Activated CD4-positive, alpha-beta memory T cell treated with anti-CD3 and anti-CD28 coated beads for 36 hours (primary cell): ENCODE measurements at regions not wholly inside any gene's neighbourhood (a gene's known extent, or its start where the extent isn't known, plus 50 kb on each side); places are given as distances from the start of the nearest gene placed in this dataset.

Source experiments
- CTCF ChIA-PET: fragments of 350-600 bp; sonication (Branson Sonifier 250); formaldehyde crosslinking; loops from one replicate; lab custom pipeline; 2021; ENCODE audit warnings: antibody characterized with exemption, inconsistent platforms; lab: Charles Lee
- POLR2A ChIA-PET: fragments of 350-600 bp; sonication (Branson Sonifier 250); formaldehyde crosslinking; loops from one replicate; lab custom pipeline; 2021; ENCODE audit warnings: antibody characterized with exemption; lab: Charles Lee
- DNase-seq: peaks from one replicate; pipeline ENCODE4 v3.0.0-alpha.2; 2020
- H3K27ac Mint-ChIP-seq: one replicate; pipeline ENCODE4 v1.8.0; 2021; ENCODE audit warnings: mixed read lengths
- H3K27me3 Mint-ChIP-seq: one replicate; pipeline ENCODE4 v1.8.0; 2021; ENCODE audit warnings: mixed read lengths
- H3K36me3 Mint-ChIP-seq: one replicate; pipeline ENCODE4 v1.8.0; 2021; ENCODE audit warnings: mixed read lengths
- H3K4me1 Mint-ChIP-seq: one replicate; pipeline ENCODE4 v1.8.0; 2021; ENCODE audit warnings: low read depth, mixed read lengths
- H3K4me3 Mint-ChIP-seq: one replicate; pipeline ENCODE4 v1.8.0; 2021; ENCODE audit warnings: mild to moderate bottlenecking, mixed read lengths
- H3K9me3 Mint-ChIP-seq: one replicate; pipeline ENCODE4 v1.8.0; 2021; ENCODE audit warnings: mixed read lengths
- intact Hi-C: fragments of 100-400 bp; cut with micrococcal nuclease; formaldehyde crosslinking; loops from one replicate; pipeline ENCODE4 v1.15.1; 2023

DNA sequence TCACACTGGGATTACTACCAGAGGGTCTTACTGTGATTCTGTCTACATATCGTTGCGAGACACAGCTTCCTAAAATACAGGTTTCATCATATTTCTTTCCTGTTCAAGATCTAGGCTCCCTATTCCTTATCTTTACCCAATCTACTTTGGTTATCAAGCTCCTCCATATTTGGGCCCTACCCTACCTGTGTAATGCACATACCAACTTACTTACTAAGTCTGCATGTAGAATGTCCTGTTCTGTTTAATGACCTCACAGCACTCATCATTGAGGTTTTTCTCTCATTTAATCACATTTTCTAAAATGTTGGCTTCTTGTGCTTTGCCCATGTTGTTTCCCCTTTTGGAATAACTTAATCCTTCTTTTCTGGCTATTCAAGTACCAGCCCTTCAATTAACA lies 551.1 kb downstream of the ZEB2 start:
- peaks cover 5% of the 10 kb centered on the region for H3K4me1 Mint-ChIP-seq
- peaks cover 5% of the 10 kb centered on the region for H3K36me3 Mint-ChIP-seq
- ChIA-PET POLR2A (no interaction called here), CTCF (no interaction called here)
- intact Hi-C loops, result no loop called here
- H3K27ac Mint-ChIP-seq, result no peak overlapping the region
- H3K27me3 Mint-ChIP-seq, result no peaks in the 10 kb centered on the region
- H3K9me3 Mint-ChIP-seq, result no peaks in the 10 kb centered on the region
- no peak for DNase-seq
- H3K4me3 Mint-ChIP-seq, result no peak overlapping the region

DNA sequence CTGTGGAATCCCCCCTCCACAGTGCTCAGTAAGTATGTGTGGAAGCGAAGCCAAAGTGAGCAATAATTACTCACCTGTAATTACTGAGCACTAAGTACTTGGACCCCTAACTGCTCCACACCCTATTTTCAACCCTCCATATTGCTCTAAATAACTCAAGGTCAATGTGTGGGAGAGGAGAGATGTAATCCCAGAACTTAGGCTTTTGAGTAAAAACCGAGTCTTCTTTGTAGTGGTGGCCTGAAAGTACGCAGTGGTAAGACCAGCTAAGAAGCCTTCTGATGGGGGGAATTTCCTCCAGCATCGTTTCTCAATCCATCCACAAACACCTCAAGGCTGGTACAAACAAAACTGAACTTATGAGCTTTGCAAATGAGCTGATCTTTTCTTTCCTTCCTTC lies 551.6 kb downstream of the ZEB2 start:
- H3K36me3 Mint-ChIP-seq, result peaks cover 5% of the 10 kb centered on the region
- intact Hi-C loops, result no loop called here
- POLR2A ChIA-PET, result no interaction called here

DNA sequence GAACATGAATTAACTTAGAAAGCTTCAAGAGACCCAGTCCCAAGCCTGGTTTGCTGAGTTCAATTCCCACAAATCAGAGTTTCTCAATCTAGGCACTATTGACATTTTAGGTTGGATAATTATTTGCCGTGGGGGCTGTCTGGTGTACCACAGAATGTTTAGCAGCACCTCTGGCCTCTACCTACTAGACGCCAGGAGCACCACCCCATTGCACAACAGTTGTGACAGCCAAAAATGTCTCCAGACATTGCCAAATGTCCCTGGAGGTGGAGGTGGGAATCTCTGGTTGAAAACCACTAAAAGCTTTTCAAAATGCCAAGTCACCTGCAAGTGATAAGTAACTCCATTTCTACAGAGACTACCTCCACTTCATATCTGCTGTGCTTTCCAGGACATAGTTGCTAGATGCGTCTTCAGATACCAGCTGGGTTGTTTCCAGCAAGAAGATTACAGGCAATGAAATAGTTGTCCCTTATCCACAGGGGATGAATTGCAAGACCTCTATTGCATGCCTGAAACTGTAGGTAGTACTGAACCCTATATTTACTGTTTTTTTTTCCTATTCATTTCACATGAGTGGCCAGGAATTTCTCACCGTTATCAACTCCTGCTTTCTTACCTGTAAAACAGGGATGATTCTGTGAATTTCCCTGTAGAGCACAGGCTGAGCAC lies 554.3 kb downstream of the ZEB2 start:
- Mint-ChIP-seq H3K27ac (no peak overlapping the region), H3K4me1 (peaks cover 5% of the 10 kb centered on the region), H3K27me3 (no peaks in the 10 kb centered on the region), H3K36me3 (peaks cover 5% of the 10 kb centered on the region), H3K4me3 (no peak overlapping the region), H3K9me3 (no peaks in the 10 kb centered on the region)
- POLR2A ChIA-PET, result no interaction called here
- intact Hi-C loops, result no loop called here
- no peak for DNase-seq
- CTCF ChIA-PET, result no interaction called here

More for the DNA sequence above, 551.6 kb downstream of the ZEB2 start:
- Mint-ChIP-seq H3K27ac (no peak overlapping the region), H3K4me1 (peaks cover 5% of the 10 kb centered on the region), H3K4me3 (no peak overlapping the region), H3K9me3 (no peaks in the 10 kb centered on the region), H3K27me3 (no peaks in the 10 kb centered on the region)
- no peak for DNase-seq
- CTCF ChIA-PET, result no interaction called here

DNA sequence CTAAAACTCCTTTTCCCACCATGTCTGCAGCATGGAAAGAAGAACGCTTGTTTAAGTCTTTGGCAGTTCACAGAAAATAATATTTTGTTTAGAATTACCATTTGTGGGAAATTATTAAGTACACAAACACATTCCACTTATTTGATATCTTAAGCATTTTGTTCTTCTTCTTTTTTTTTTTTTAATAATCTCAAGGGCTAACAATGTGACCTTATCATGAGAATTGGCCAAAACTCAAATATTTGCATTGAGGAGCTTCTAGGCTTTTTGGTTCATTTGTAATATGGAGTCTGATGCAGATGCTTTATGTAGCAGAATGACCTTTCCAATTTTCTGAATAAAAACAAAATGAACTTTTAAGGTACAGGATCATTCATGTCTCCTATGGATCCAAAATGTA lies 555.0 kb downstream of the ZEB2 start:
- H3K27ac Mint-ChIP-seq, result no peak overlapping the region
- no peak for DNase-seq
- H3K4me1 Mint-ChIP-seq, result peaks cover 5% of the 10 kb centered on the region
- no peaks in the 10 kb centered on the region for H3K9me3 Mint-ChIP-seq
- H3K27me3 Mint-ChIP-seq, result no peaks in the 10 kb centered on the region
- no peak overlapping the region for H3K4me3 Mint-ChIP-seq
- H3K36me3 Mint-ChIP-seq, result peaks cover 5% of the 10 kb centered on the region
- intact Hi-C loops, result no loop called here
- CTCF ChIA-PET, result no interaction called here
- POLR2A ChIA-PET, result no interaction called here

DNA sequence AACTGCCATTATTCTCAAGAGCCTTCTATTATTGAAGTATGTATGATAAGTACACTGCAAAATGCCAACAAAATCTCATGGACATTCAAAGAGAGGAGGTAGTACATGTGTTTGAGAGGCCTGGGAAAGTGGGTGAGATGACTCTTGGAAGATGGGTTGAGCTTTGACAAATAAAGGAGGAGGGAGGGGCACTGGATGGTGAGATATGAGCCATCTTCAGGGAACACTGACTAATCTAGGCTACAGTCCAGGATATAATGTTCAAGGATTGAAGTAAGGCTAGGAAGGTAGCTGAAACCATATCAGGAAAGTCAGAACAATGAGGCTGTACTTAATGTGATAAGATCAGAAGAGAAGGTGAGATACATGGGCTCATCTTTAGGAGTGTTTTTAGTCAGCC lies 559.7 kb downstream of the ZEB2 start:
- intact Hi-C loops, result no loop called here
- no peaks in the 10 kb centered on the region for H3K4me1 Mint-ChIP-seq
- no peak overlapping the region for H3K27ac Mint-ChIP-seq
- H3K4me3 Mint-ChIP-seq, result no peak overlapping the region
- DNase-seq, result no peak
- H3K9me3 Mint-ChIP-seq, result no peaks in the 10 kb centered on the region
- ChIA-PET CTCF (no interaction called here), POLR2A (no interaction called here)
- no peaks in the 10 kb centered on the region for H3K36me3 Mint-ChIP-seq
- H3K27me3 Mint-ChIP-seq, result no peaks in the 10 kb centered on the region

DNA sequence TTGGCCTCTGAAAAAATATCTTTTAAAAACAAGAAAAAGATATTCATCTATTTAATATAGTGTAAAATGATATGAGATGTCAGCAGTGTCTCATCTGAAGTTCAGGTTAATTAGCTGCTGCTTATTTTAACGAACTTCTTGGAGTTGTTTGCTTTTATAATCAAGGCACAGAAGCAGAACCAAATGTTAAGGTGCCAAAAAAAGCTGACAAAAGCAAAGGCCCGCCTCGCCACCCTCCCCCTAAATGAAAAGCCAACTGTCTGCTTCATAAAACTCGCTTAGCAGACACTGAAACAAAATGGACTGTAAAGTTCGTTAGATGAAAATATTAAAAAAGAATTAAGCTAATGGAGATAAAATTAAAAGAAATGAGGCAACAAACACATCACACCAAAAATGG lies 562.6 kb downstream of the ZEB2 start:
- Mint-ChIP-seq H3K36me3 (no peaks in the 10 kb centered on the region), H3K27ac (no peak overlapping the region), H3K4me1 (no peaks in the 10 kb centered on the region), H3K27me3 (no peaks in the 10 kb centered on the region), H3K4me3 (no peak overlapping the region), H3K9me3 (no peaks in the 10 kb centered on the region)
- intact Hi-C loops, result no loop called here
- no peak for DNase-seq
- CTCF ChIA-PET, result no interaction called here
- POLR2A ChIA-PET, result no interaction called here

DNA sequence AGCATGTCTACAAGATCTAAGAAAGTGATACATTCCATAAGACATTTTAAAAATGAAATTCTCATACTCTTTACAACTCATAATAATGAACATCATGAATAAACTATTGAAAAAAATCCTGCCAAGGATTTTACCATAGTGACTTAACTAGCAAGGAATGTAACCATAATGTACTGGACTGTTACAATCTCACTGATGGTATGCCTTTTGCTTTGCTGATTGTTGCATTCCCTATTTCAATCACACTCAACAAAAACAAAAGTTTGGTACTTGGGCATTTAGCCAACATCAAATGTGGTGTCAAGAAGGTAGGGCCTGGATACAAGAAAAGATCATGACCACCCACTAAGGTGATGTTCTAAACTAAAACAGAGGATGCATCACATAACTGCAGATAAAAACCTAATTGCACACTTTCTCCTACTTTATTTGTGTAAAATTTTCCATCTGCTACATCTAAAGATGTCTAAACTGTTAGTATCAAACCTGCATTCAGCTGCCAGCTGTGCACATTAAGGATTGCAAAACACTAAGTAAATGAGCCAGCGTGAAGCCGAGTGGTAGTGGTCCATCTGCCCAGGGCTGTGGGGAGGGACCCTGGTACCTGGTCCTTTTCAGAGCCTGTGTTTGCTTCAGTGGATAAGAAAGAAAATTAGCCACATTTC lies 564.4 kb downstream of the ZEB2 start:
- no peak overlapping the region for H3K27ac Mint-ChIP-seq
- no peaks in the 10 kb centered on the region for H3K4me1 Mint-ChIP-seq
- no peaks in the 10 kb centered on the region for H3K9me3 Mint-ChIP-seq
- H3K36me3 Mint-ChIP-seq, result no peaks in the 10 kb centered on the region
- DNase-seq, result no peak
- intact Hi-C loops, result no loop called here
- H3K27me3 Mint-ChIP-seq, result no peaks in the 10 kb centered on the region
- ChIA-PET POLR2A (no interaction called here), CTCF (no interaction called here)
- H3K4me3 Mint-ChIP-seq, result no peak overlapping the region

DNA sequence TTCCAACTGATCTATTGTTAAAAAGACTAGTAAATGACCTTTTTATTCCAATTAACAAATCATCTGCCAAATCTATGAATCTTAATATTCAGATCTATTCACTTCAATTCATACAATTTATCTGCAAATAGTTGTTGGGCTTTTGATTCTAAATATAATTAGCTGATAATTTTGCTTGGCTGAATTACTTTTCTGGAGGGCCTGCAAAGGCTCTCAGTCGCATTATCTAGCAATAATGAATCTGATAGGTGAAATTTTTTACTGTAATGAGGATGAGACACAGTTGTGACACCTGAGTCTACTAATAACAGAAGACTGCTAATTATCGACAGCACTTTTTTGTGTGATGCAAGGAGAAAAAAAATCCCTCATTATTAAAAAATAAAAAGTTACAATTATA lies 565.1 kb downstream of the ZEB2 start:
- H3K4me3 Mint-ChIP-seq, result no peak overlapping the region
- H3K27me3 Mint-ChIP-seq, result no peaks in the 10 kb centered on the region
- no peaks in the 10 kb centered on the region for H3K36me3 Mint-ChIP-seq
- no peak for DNase-seq
- no peaks in the 10 kb centered on the region for H3K9me3 Mint-ChIP-seq
- no peak overlapping the region for H3K27ac Mint-ChIP-seq
- no peaks in the 10 kb centered on the region for H3K4me1 Mint-ChIP-seq
- ChIA-PET POLR2A (no interaction called here), CTCF (no interaction called here)
- intact Hi-C loops, result no loop called here

- intact Hi-C loops, result no loop called here
- Mint-ChIP-seq H3K27ac (no peak overlapping the region), H3K9me3 (no peaks in the 10 kb centered on the region), H3K27me3 (no peaks in the 10 kb centered on the region), H3K4me1 (no peaks in the 10 kb centered on the region), H3K4me3 (no peak overlapping the region), H3K36me3 (no peaks in the 10 kb centered on the region)
- no peak for DNase-seq
- POLR2A ChIA-PET, result no interaction called here
- CTCF ChIA-PET, result interaction anchor here (0.7 kb wide), 1 partner anchor 394 kb away, joined by 3 read pairs; no protein-coding TSS in a partner anchor
Measured at GRCh38 chr2:143954186-143954585, 565.7 kb downstream of the ZEB2 start.

DNA sequence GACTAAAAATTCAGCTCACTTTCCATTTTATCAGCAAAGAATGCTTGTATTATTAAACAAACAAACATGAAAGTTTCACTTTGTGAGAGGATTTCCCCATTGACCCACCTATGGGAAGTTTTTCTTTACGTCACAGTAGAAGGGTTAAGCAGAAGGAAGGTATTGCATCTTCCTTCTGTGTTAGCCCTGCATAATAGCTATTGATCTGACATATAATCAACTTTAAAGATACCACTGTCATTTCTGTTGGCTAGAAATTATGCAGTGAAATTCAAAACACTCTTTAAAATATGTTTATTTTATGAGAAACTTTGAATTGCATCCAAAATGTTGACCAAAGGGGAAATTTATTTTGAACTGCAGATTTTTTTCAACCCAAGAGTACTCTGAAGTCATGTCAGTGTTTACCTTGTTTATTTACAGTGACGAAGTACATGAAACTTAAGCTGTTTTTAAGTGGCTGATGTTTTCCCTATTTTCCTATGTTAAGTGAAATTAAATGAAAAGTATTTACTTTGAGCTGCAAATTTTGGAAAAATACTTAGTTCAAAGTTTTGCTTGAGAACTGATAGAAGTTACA lies 566.4 kb downstream of the ZEB2 start:
- Mint-ChIP-seq H3K4me1 (peaks cover 2% of the 10 kb centered on the region), H3K27me3 (no peaks in the 10 kb centered on the region), H3K9me3 (no peaks in the 10 kb centered on the region), H3K27ac (no peak overlapping the region), H3K36me3 (no peaks in the 10 kb centered on the region), H3K4me3 (no peak overlapping the region)
- ChIA-PET CTCF (interaction anchor here (0.7 kb wide), 1 partner anchor 395 kb away, joined by 3 read pairs; no protein-coding TSS in a partner anchor), POLR2A (no interaction called here)
- intact Hi-C loops, result no loop called here
- DNase-seq, result no peak

DNA sequence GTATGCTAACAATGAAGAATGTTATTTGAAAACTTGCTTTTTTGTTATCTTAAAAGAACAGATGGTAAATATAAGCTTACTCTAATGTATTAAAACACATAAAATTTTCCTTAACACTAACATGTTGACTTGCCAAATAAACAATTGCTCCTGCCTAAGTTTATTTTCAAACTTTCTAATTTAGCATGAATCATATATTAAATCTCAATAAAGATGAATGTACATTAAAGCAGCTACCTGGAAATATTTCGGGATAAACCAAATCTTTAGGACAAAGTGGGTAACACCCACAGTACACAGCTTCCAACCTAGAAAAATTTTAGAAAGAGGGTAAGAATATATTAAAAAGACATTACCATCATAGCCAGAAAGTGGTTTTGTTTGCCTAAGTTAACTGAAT lies 567.4 kb downstream of the ZEB2 start:
- Mint-ChIP-seq H3K4me1 (peaks cover 2% of the 10 kb centered on the region), H3K27me3 (no peaks in the 10 kb centered on the region), H3K4me3 (no peak overlapping the region), H3K27ac (no peak overlapping the region), H3K36me3 (no peaks in the 10 kb centered on the region), H3K9me3 (no peaks in the 10 kb centered on the region)
- intact Hi-C loops, result no loop called here
- no peak for DNase-seq
- ChIA-PET CTCF (no interaction called here), POLR2A (no interaction called here)

DNA sequence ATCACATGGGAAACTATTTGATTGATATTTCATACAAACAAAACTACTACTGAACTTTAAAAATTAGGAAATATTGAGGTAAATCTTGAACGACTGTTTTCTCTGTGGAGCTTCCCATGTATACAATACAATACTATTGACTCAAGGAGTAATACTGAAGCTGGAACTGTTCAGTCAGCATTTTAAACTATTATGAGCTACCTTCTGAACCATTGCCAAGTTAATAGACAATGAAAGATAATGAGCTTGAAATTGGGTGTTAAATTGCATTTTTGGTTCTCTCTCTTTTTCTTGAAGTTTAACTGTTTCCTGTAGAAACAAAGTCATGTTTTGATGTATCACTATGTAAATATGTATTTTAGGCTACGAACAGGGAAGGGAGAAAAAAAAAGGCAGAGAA lies 569.2 kb downstream of the ZEB2 start:
- no peaks in the 10 kb centered on the region for H3K27me3 Mint-ChIP-seq
- ChIA-PET POLR2A (no interaction called here), CTCF (interaction anchor here (1.1 kb wide), 1 partner anchor 10 kb away, joined by 3 read pairs; no protein-coding TSS in a partner anchor)
- peaks cover 2% of the 10 kb centered on the region for H3K4me1 Mint-ChIP-seq
- H3K36me3 Mint-ChIP-seq, result peaks cover 4% of the 10 kb centered on the region
- H3K9me3 Mint-ChIP-seq, result no peaks in the 10 kb centered on the region
- intact Hi-C loops, result no loop called here
- no peak overlapping the region for H3K4me3 Mint-ChIP-seq
- no peak overlapping the region for H3K27ac Mint-ChIP-seq
- no peak for DNase-seq
